Esophagus mucosa (tissue), 1 donor: ENCODE measurements at regions not wholly inside any gene's neighbourhood (a gene's known extent, or its start where the extent isn't known, plus 50 kb on each side); places are given as distances from the start of the nearest gene placed in this dataset.
A peak's percentile ranks its signal among the peaks of the same experiment; 100 is the strongest.

Experiments used
- ATAC-seq: fragments of 200-7000 bp; cut with Tn5 transposase; one replicate; pipeline ENCODE4 v1.9.1; 2020
- donor health status: DM: yes; HTN: yes; CAD: no.

GRCh38 chr11:15544353-15544752 is 429.6 kb downstream of the INSC start:
- no peak for ATAC-seq

- no peak for ATAC-seq
These were observed 433.0 kb downstream of the INSC start for GRCh38 chr11:15547685-15548084.

- no peak for ATAC-seq
These were observed 437.5 kb downstream of the INSC start for GRCh38 chr11:15551901-15552851.

GRCh38 chr11:15555161-15555560 is 440.4 kb downstream of the INSC start:
- ATAC-seq = no peak

- ATAC-seq = no peak
These were observed 442.9 kb downstream of the INSC start for GRCh38 chr11:15557457-15558230.

- no peak for ATAC-seq
These were observed 443.9 kb downstream of the INSC start for GRCh38 chr11:15558513-15559181.

- ATAC-seq = no peak
These were observed 446.2 kb downstream of the INSC start for GRCh38 chr11:15560689-15561467.

GRCh38 chr11:15562230-15562629 is 447.5 kb downstream of the INSC start:
- ATAC-seq = no peak

- no peak for ATAC-seq
These were observed 448.3 kb downstream of the INSC start for GRCh38 chr11:15563054-15563453.

GRCh38 chr11:15565880-15566279 is 451.2 kb downstream of the INSC start:
- no peak for ATAC-seq

- ATAC-seq = no peak
These were observed 453.7 kb downstream of the INSC start for GRCh38 chr11:15568440-15568839.

- peak; percentile 33 for ATAC-seq
These were observed 454.7 kb downstream of the INSC start for GRCh38 chr11:15569305-15570025.

GRCh38 chr11:15575409-15575808 is 460.7 kb downstream of the INSC start:
- no peak for ATAC-seq

- no peak for ATAC-seq
These were observed 462.0 kb downstream of the INSC start for GRCh38 chr11:15576769-15577168.

GRCh38 chr11:15577519-15577918 is 462.8 kb downstream of the INSC start:
- no peak for ATAC-seq

- ATAC-seq = no peak
These were observed 464.7 kb downstream of the INSC start for GRCh38 chr11:15579287-15580001.

- no peak for ATAC-seq
These were observed 465.5 kb downstream of the INSC start for GRCh38 chr11:15580056-15580774.

- no peak for ATAC-seq
These were observed 466.0 kb downstream of the INSC start for GRCh38 chr11:15580775-15581095.

GRCh38 chr11:15584158-15584557 is 469.4 kb downstream of the INSC start:
- ATAC-seq = no peak

GRCh38 chr11:15585602-15586331 is 471.0 kb downstream of the INSC start:
- no peak for ATAC-seq
